GM18511 (cell line): ENCODE measurements at regions not wholly inside any gene's neighbourhood (a gene's known extent, or its start where the extent isn't known, plus 50 kb on each side); places are given as distances from the start of the nearest gene placed in this dataset.

Experiments
- ATAC-seq: cut with Tn5 transposase; IDR thresholded peaks from one replicate; pipeline ENCODE4 v1.9.1; 2021; ENCODE audit warnings: mild to moderate bottlenecking, moderate library complexity; ENCODE audit not compliant: unreplicated experiment

- ATAC-seq, result no peak
Observed at GRCh38 chr15:35596285-35596684, 50.3 kb upstream of the DPH6 start.

- ATAC-seq, result peak; percentile 23
Observed at GRCh38 chr15:35602836-35603235, 56.9 kb upstream of the DPH6 start.

GRCh38 chr15:35603301-35603700 lies 57.3 kb upstream of the DPH6 start:
- ATAC-seq, result peak; percentile 72

- no peak for ATAC-seq
Observed at GRCh38 chr15:35603856-35604255, 57.9 kb upstream of the DPH6 start.

GRCh38 chr15:35605764-35606449 lies 59.9 kb upstream of the DPH6 start:
- ATAC-seq, result no peak

- no peak for ATAC-seq
Observed at GRCh38 chr15:35606450-35606779, 60.5 kb upstream of the DPH6 start.

GRCh38 chr15:35616498-35617271 lies 70.7 kb upstream of the DPH6 start:
- ATAC-seq, result no peak

- ATAC-seq, result no peak
Observed at GRCh38 chr15:35618260-35619188, 72.6 kb upstream of the DPH6 start.

- ATAC-seq, result no peak
Observed at GRCh38 chr15:35622641-35623340, 76.8 kb upstream of the DPH6 start.

- no peak for ATAC-seq
Observed at GRCh38 chr15:35624881-35625280, 78.9 kb upstream of the DPH6 start.

GRCh38 chr15:35626571-35627318 lies 80.8 kb upstream of the DPH6 start:
- ATAC-seq, result no peak

- no peak for ATAC-seq
Observed at GRCh38 chr15:35627696-35628095, 81.7 kb upstream of the DPH6 start.

GRCh38 chr15:35629766-35630165 lies 83.8 kb upstream of the DPH6 start:
- no peak for ATAC-seq

GRCh38 chr15:35630532-35630931 lies 84.6 kb upstream of the DPH6 start:
- no peak for ATAC-seq

GRCh38 chr15:35630985-35631384 lies 85.0 kb upstream of the DPH6 start:
- ATAC-seq, result no peak

GRCh38 chr15:35633677-35634076 lies 87.7 kb upstream of the DPH6 start:
- ATAC-seq, result no peak

- no peak for ATAC-seq
Observed at GRCh38 chr15:35646790-35647189, 100.8 kb upstream of the DPH6 start.

GRCh38 chr15:35647303-35647702 lies 101.3 kb upstream of the DPH6 start:
- no peak for ATAC-seq

GRCh38 chr15:35648941-35649340 lies 103.0 kb upstream of the DPH6 start:
- ATAC-seq, result no peak

- ATAC-seq, result no peak
Observed at GRCh38 chr15:35649575-35649974, 103.6 kb upstream of the DPH6 start.
